Smooth muscle cell (in vitro differentiated cells): ENCODE measurements at regions not wholly inside any gene's neighbourhood (a gene's known extent, or its start where the extent isn't known, plus 50 kb on each side); places are given as distances from the start of the nearest gene placed in this dataset.

ENCODE experiments used
- DNase-seq: peaks from one replicate; lab custom pipeline; 2025; ENCODE audit not compliant: unreplicated experiment; lab: John Stamatoyannopoulos, UW
- H2AFZ ChIP-seq: fragments of 200-600 bp; sonication (generic); 2 replicates; pipeline ENCODE4 v1.6.0; 2016; ENCODE audit warnings: antibody characterized with exemption, low read depth, mild to moderate bottlenecking
- H3F3A ChIP-seq: fragments of 200-600 bp; sonication (generic); 2 replicates; pipeline ENCODE4 v1.6.0; 2017; ENCODE audit warnings: antibody characterized with exemption, low read depth
- H3K27ac ChIP-seq: fragments of 200-600 bp; sonication (generic); 2 replicates; pipeline ENCODE4 v1.5.1; 2016; ENCODE audit warnings: low read depth, mild to moderate bottlenecking
- H3K27me3 ChIP-seq: fragments of 200-600 bp; sonication (generic); 2 replicates; pipeline ENCODE4 v1.6.1; 2016; ENCODE audit warnings: low read depth, mild to moderate bottlenecking
- H3K36me3 ChIP-seq: fragments of 200-600 bp; sonication (generic); 2 replicates; pipeline ENCODE4 v1.5.1; 2016; ENCODE audit warnings: low read depth
- H3K4me1 ChIP-seq: fragments of 200-600 bp; sonication (generic); 2 replicates; pipeline ENCODE4 v1.5.1; 2016; ENCODE audit warnings: low read depth
- H3K4me2 ChIP-seq: fragments of 200-600 bp; sonication (generic); 2 replicates; pipeline ENCODE4 v1.6.0; 2016; ENCODE audit warnings: mild to moderate bottlenecking
- H3K4me3 ChIP-seq: fragments of 200-600 bp; sonication (generic); 2 replicates; pipeline ENCODE4 v1.5.1; 2016; ENCODE audit warnings: mild to moderate bottlenecking
- H3K79me2 ChIP-seq: fragments of 200-600 bp; sonication (generic); 2 replicates; pipeline ENCODE4 v1.6.0; 2016; ENCODE audit warnings: low read depth, mild to moderate bottlenecking
- H3K9ac ChIP-seq: fragments of 200-600 bp; sonication (generic); 2 replicates; pipeline ENCODE4 v1.6.0; 2016; ENCODE audit warnings: low read depth
- H3K9me3 ChIP-seq: fragments of 200-600 bp; sonication (generic); replicated peaks from 2 replicates; pipeline ENCODE4 v1.5.1; 2016; ENCODE audit warnings: low read depth
- H4K20me1 ChIP-seq: fragments of 200-600 bp; sonication (generic); 2 replicates; pipeline ENCODE4 v1.6.0; 2016; ENCODE audit warnings: low read depth
- CTCF ChIP-seq: fragments of 200-600 bp; sonication (generic); IDR thresholded peaks from 2 replicates; pipeline ENCODE4 v1.5.1; 2017; ENCODE audit warnings: borderline replicate concordance, mild to moderate bottlenecking, antibody characterized with exemption; ENCODE audit not compliant: insufficient read depth, poor library complexity, severe bottlenecking
- WGBS: methylation state at CpG from one replicate; pipeline ENCODE4 v1.1.7; 2016; ENCODE audit warnings: low lambda C conversion rate; 5-methylcytosine and 5-hydroxymethylcytosine counted together

- H4K20me1 ChIP-seq = no peaks in the 10 kb centered on the region
- no peak overlapping the region for H2AFZ ChIP-seq
- no peaks in the 10 kb centered on the region for H3F3A ChIP-seq
- no peak overlapping the region for H3K27ac ChIP-seq
- DNase-seq = no peak
- H3K79me2 ChIP-seq = no peaks in the 10 kb centered on the region
- H3K4me3 ChIP-seq = no peak overlapping the region
- H3K9me3 ChIP-seq = no peaks in the 10 kb centered on the region
- no peaks in the 10 kb centered on the region for H3K4me1 ChIP-seq
- no peaks in the 10 kb centered on the region for H3K27me3 ChIP-seq
- H3K36me3 ChIP-seq = no peaks in the 10 kb centered on the region
- no peak overlapping the region for H3K4me2 ChIP-seq
- WGBS = 79% methylated on average over 22 of the region's 22 CpGs
- TF ChIP-seq CTCF = no peak
- H3K9ac ChIP-seq = no peak overlapping the region
Observed at GRCh38 chr18:78903436-78904178, 76.0 kb upstream of the SALL3 start.

GRCh38 chr18:78904179-78904531 lies 75.5 kb upstream of the SALL3 start:
- 87% methylated on average over 11 of the region's 11 CpGs for WGBS
- DNase-seq = no peak

GRCh38 chr18:78905334-78905733 lies 74.3 kb upstream of the SALL3 start:
- H3K27me3 ChIP-seq = no peaks in the 10 kb centered on the region
- no peaks in the 10 kb centered on the region for H3K36me3 ChIP-seq
- no peak overlapping the region for H2AFZ ChIP-seq
- H3K79me2 ChIP-seq = no peaks in the 10 kb centered on the region
- H3K9ac ChIP-seq = no peak overlapping the region
- WGBS = 85% methylated on average over 9 of the region's 9 CpGs
- no peak overlapping the region for H3K27ac ChIP-seq
- H4K20me1 ChIP-seq = no peaks in the 10 kb centered on the region
- no peaks in the 10 kb centered on the region for H3F3A ChIP-seq
- no peak for DNase-seq
- no peak for TF ChIP-seq CTCF
- no peak overlapping the region for H3K4me3 ChIP-seq
- no peaks in the 10 kb centered on the region for H3K4me1 ChIP-seq
- no peaks in the 10 kb centered on the region for H3K9me3 ChIP-seq
- no peak overlapping the region for H3K4me2 ChIP-seq

More at GRCh38 chr18:78904179-78904531, 75.5 kb upstream of the SALL3 start:
- Histone ChIP-seq H3K27ac (no peak overlapping the region), H3K4me3 (no peak overlapping the region), H3K9me3 (no peaks in the 10 kb centered on the region), H3K4me2 (no peak overlapping the region), H4K20me1 (no peaks in the 10 kb centered on the region), H3K79me2 (no peaks in the 10 kb centered on the region), H3K27me3 (no peaks in the 10 kb centered on the region), H3K9ac (no peak overlapping the region), H3K4me1 (no peaks in the 10 kb centered on the region), H2AFZ (no peak overlapping the region), H3K36me3 (no peaks in the 10 kb centered on the region), H3F3A (no peaks in the 10 kb centered on the region)
- TF ChIP-seq CTCF = no peak

GRCh38 chr18:78906066-78906465 lies 73.6 kb upstream of the SALL3 start:
- DNase-seq = no peak
- Histone ChIP-seq H3K36me3 (no peaks in the 10 kb centered on the region), H3K4me1 (no peaks in the 10 kb centered on the region), H3K9ac (no peak overlapping the region), H3K27ac (no peak overlapping the region), H3K27me3 (no peaks in the 10 kb centered on the region), H3K79me2 (no peaks in the 10 kb centered on the region), H2AFZ (no peak overlapping the region), H3K4me2 (no peak overlapping the region), H3F3A (no peaks in the 10 kb centered on the region), H3K9me3 (no peaks in the 10 kb centered on the region), H4K20me1 (no peaks in the 10 kb centered on the region), H3K4me3 (no peak overlapping the region)
- TF ChIP-seq CTCF = no peak
- 91% methylated on average over 14 of the region's 16 CpGs for WGBS
